Suprapubic skin (tissue), 4 donors: ENCODE measurements at regions not wholly inside any gene's neighbourhood (a gene's known extent, or its start where the extent isn't known, plus 50 kb on each side); places are given as distances from the start of the nearest gene placed in this dataset.

Source experiments
- DNase-seq, 2 donors: peaks; one replicate each; pipeline ENCODE4 v3.0.0-alpha.2; 2019; ENCODE audit warnings: low spot score in 2 of 2
- H3K27ac ChIP-seq: fragments of 200-600 bp; sonication (generic); one replicate; pipeline ENCODE4 v1.5.1; 2019
- H3K27me3 ChIP-seq: fragments of 200-600 bp; sonication (generic); one replicate; pipeline ENCODE4 v1.5.1; 2019
- H3K36me3 ChIP-seq: fragments of 200-600 bp; sonication (generic); one replicate; pipeline ENCODE4 v1.5.1; 2019
- H3K4me1 ChIP-seq: fragments of 200-600 bp; sonication (generic); one replicate; pipeline ENCODE4 v1.5.1; 2019
- H3K4me3 ChIP-seq: fragments of 200-600 bp; sonication (generic); one replicate; pipeline ENCODE4 v1.5.1; 2019; ENCODE audit warnings: mild to moderate bottlenecking
- H3K9me3 ChIP-seq: fragments of 200-600 bp; sonication (generic); one replicate; pipeline ENCODE4 v1.5.1; 2019
- EP300 ChIP-seq: sonication (generic); formaldehyde crosslinking; IDR thresholded peaks from one replicate; pipeline ENCODE4 v1.6.1; 2017; ENCODE audit warnings: antibody characterized with exemption
- POLR2A ChIP-seq, 2 donors: fragments of 450-650 bp; IDR thresholded peaks; one replicate each; pipeline ENCODE4 v1.6.1; 2017; ENCODE audit warnings: antibody characterized with exemption in 2 of 2, mild to moderate bottlenecking in 2 of 2, moderate library complexity in 2 of 2
- POLR2AphosphoS5 ChIP-seq, 3 donors: sonication (generic); formaldehyde crosslinking; IDR thresholded peaks; one replicate each; pipeline ENCODE4 v1.6.1; 2017; ENCODE audit warnings: antibody characterized with exemption in 3 of 3
- WGBS: methylation state at CpG from one replicate; pipeline ENCODE4 v1.1.5; 2018; 5-methylcytosine and 5-hydroxymethylcytosine counted together
- TF ChIP-seq, protein P1 (sequence below), 2 donors: fragments of 200-600 bp in 1 of 2; fragments of 450-650 bp in 1 of 2; sonication (generic) in 1 of 2; IDR thresholded peaks; one replicate each; pipeline ENCODE4 v1.5.1; 2016 to 2019; ENCODE audit warnings: antibody characterized with exemption in 2 of 2, mild to moderate bottlenecking in 1 of 2, moderate library complexity in 1 of 2

DNA sequence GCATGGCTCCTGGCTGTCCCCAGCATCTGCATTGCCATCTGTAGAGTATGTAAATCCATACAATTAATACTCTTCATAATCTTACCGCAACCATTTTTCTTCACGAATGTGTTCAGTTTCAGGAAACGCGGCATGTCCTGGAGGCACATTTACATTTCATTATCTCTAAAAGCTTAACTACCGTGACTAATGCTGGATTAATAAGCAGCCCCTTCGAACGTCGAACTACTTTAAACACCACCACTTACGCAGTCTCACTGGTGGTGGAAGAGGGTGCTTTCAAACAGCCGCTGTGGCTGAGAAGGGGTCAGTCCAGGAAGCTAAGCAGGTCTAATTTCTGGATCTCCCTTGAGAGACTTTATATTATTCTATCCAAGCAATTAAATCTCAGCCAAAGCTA lies 85.6 kb downstream of the C5orf15 start:
- no peak for TF ChIP-seq POLR2AphosphoS5 (IDR thresholded peaks at IDR 0.05)
- TF ChIP-seq POLR2A (IDR thresholded peaks at IDR 0.05) = no peak
- TF ChIP-seq EP300 = no peak
- TF ChIP-seq, protein P1, sequence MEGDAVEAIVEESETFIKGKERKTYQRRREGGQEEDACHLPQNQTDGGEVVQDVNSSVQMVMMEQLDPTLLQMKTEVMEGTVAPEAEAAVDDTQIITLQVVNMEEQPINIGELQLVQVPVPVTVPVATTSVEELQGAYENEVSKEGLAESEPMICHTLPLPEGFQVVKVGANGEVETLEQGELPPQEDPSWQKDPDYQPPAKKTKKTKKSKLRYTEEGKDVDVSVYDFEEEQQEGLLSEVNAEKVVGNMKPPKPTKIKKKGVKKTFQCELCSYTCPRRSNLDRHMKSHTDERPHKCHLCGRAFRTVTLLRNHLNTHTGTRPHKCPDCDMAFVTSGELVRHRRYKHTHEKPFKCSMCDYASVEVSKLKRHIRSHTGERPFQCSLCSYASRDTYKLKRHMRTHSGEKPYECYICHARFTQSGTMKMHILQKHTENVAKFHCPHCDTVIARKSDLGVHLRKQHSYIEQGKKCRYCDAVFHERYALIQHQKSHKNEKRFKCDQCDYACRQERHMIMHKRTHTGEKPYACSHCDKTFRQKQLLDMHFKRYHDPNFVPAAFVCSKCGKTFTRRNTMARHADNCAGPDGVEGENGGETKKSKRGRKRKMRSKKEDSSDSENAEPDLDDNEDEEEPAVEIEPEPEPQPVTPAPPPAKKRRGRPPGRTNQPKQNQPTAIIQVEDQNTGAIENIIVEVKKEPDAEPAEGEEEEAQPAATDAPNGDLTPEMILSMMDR (IDR thresholded peaks at IDR 0.05) = no peak
- Histone ChIP-seq H3K27me3 (peaks cover 15% of the 10 kb centered on the region), H3K4me3 (no peak overlapping the region), H3K36me3 (no peaks in the 10 kb centered on the region), H3K9me3 (no peaks in the 10 kb centered on the region), H3K27ac (no peak overlapping the region), H3K4me1 (no peaks in the 10 kb centered on the region)
- WGBS = 55% methylated on average over 10 of the region's 10 CpGs
- no peak for DNase-seq

DNA sequence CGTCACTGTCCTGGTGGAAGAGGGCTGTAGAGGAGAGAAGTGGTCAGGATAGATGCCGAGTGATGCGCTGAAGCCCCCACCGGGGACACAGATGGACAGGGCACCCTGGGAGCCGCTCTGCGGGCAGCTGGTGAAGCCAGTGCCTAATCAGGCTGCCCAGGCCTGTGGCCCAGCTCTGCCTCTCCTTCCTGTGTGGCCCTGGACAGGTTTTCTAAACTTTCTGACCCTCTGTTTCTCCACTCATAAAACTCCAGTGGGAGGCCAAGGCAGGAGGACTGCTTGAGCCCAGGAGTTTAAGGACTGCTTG lies 86.1 kb downstream of the C5orf15 start:
- Histone ChIP-seq H3K27ac (no peak overlapping the region), H3K4me1 (no peaks in the 10 kb centered on the region), H3K27me3 (peaks cover 15% of the 10 kb centered on the region), H3K9me3 (no peaks in the 10 kb centered on the region), H3K4me3 (no peak overlapping the region), H3K36me3 (no peaks in the 10 kb centered on the region)
- DNase-seq = no peak
- no peak for TF ChIP-seq POLR2A (IDR thresholded peaks at IDR 0.05)
- no peak for TF ChIP-seq EP300
- TF ChIP-seq, protein P1 (IDR thresholded peaks at IDR 0.05) = no peak
- no peak for TF ChIP-seq POLR2AphosphoS5 (IDR thresholded peaks at IDR 0.05)
- WGBS = 97% methylated on average over 6 of the region's 6 CpGs

DNA sequence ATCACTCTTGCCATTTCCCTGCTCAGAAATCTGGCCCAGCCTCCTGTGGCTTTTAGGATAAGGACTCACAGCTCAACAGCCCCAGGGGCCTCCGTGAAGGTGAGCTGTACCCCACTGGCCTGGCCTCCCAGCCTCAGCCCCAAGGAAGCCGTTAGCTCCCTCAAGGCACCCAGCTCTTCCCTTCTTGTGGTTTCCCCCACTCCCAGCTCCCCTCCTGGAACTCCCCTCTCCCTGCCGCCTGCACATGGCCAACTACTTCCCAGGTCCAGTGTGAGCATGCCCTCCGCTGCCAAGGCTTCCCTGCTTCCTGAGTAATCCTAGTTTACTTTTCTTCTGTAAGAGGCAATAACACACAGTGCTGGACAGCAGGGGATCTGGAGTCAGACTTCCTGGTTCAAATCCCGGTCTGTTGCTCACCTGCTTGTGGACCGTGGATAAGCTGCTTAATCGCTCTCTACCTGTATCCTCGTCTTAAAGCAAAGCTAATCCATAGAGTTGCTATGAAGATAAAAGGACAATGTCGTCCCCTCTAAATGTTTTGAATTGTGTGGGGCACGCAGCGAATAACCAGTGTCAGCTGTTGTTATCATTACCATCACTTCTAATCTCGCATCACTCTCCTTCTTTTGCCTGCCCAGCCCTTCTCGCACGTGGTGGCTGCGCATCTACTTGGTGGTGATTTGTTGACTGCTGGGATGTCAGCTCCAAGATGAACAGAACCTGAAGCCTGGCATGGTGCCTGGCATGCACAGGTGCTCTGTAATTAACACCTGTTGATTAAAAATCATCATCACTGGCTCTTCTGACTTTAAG lies 86.6 kb downstream of the C5orf15 start:
- DNase-seq = no peak
- H3K9me3 ChIP-seq = no peaks in the 10 kb centered on the region
- no peak overlapping the region for H3K27ac ChIP-seq
- no peak for TF ChIP-seq POLR2A (IDR thresholded peaks at IDR 0.05)
- TF ChIP-seq, protein P1 (IDR thresholded peaks at IDR 0.05) = no peak
- TF ChIP-seq POLR2AphosphoS5 (IDR thresholded peaks at IDR 0.05) = no peak
- TF ChIP-seq EP300 = no peak
- no peak overlapping the region for H3K4me3 ChIP-seq
- WGBS = 74% methylated on average over 15 of the region's 15 CpGs
- no peaks in the 10 kb centered on the region for H3K4me1 ChIP-seq
- H3K27me3 ChIP-seq = peaks cover 12% of the 10 kb centered on the region
- no peaks in the 10 kb centered on the region for H3K36me3 ChIP-seq

DNA sequence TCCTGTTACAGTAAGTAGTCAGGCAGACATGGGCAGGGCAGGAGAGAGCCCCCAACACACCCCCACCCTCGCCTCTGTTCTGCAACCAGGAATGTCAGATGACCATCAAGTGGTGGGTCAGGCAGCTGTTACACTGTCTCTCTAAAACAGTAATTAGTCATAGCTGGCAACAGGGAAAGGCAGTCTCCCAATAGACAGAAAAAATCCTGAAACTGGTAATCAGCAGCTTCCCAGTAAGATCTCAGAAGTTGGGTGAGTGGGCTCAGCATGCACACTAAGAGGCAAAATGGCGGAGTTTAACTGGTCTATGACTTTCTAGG lies 90.2 kb downstream of the C5orf15 start:
- TF ChIP-seq EP300 = no peak
- TF ChIP-seq, protein P1 (IDR thresholded peaks at IDR 0.05) = no peak
- TF ChIP-seq POLR2A (IDR thresholded peaks at IDR 0.05) = no peak
- TF ChIP-seq POLR2AphosphoS5 (IDR thresholded peaks at IDR 0.05) = no peak
- Histone ChIP-seq H3K9me3 (no peaks in the 10 kb centered on the region), H3K36me3 (no peaks in the 10 kb centered on the region), H3K4me1 (no peaks in the 10 kb centered on the region), H3K27ac (no peak overlapping the region), H3K4me3 (no peak overlapping the region), H3K27me3 (peaks cover 12% of the 10 kb centered on the region)
- 81% methylated on average over 2 of the region's 2 CpGs for WGBS
- no peak for DNase-seq

DNA sequence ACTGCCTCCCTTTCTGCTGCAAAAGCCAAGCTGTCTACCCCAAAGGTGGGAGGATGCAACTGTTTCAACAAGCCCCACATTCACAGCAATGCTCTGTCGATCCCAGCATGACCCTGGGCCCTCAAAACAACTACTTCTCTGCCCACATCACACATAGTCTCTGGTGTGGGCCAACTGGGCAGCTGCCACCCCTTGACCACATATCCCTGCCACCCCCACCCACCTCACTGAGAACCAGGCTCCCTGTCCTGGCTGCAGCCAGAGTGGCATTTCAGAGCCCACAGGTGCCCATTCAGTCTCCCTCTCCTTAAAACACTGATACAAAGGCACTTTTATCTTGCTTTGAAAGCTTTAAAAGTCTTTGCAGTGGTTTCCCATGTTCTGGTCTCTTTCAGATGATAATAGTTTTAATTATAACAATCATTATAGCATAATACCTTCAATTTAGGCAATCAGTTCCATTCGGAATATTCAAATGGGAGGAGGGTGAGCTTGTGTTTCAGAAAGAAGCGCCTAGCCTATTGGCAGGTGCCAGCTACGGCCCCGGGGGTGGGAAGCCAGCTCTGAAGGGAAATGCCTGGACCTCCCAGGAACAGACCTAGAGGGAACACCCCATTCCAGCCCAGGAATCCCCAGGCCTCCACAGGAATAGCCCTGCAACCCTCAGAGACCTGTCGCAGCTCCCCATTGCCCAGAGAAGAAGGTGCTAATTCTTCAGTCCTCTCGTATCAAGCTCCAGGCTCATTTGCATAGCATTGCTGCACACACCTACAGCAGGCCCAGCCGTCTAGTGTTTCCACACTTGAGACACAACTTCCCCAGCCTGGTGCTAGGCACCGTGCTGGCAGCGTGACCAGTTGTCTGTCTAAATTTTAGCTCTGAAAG lies 90.8 kb downstream of the C5orf15 start:
- H3K27ac ChIP-seq = no peak overlapping the region
- H3K36me3 ChIP-seq = no peaks in the 10 kb centered on the region
- peaks cover 12% of the 10 kb centered on the region for H3K27me3 ChIP-seq
- no peaks in the 10 kb centered on the region for H3K9me3 ChIP-seq
- no peaks in the 10 kb centered on the region for H3K4me1 ChIP-seq
- DNase-seq = peak in 1 of 2 donors; percentile 40
- no peak overlapping the region for H3K4me3 ChIP-seq
- 79% methylated on average over 10 of the region's 10 CpGs for WGBS
- TF ChIP-seq POLR2AphosphoS5 (IDR thresholded peaks at IDR 0.05) = no peak
